ENCODE measurements at regions not wholly inside any gene's neighbourhood (a gene's known extent, or its start where the extent isn't known, plus 50 kb on each side); places are given as distances from the start of the nearest gene placed in this dataset.

- Mint-ChIP-seq H3K36me3 (ENCODE audit: low read depth) (no peaks in the 10 kb centered on the region), H3K27me3 (ENCODE audit: low read depth) (peaks cover 5% of the 10 kb centered on the region), H3K27ac (ENCODE audit: unreplicated experiment) (no peak overlapping the region), H3K4me1 (peaks cover 26% of the 10 kb centered on the region), H3K4me3 (no peak overlapping the region), H3K9me3 (no peaks in the 10 kb centered on the region)
- TF ChIP-seq, protein P1, sequence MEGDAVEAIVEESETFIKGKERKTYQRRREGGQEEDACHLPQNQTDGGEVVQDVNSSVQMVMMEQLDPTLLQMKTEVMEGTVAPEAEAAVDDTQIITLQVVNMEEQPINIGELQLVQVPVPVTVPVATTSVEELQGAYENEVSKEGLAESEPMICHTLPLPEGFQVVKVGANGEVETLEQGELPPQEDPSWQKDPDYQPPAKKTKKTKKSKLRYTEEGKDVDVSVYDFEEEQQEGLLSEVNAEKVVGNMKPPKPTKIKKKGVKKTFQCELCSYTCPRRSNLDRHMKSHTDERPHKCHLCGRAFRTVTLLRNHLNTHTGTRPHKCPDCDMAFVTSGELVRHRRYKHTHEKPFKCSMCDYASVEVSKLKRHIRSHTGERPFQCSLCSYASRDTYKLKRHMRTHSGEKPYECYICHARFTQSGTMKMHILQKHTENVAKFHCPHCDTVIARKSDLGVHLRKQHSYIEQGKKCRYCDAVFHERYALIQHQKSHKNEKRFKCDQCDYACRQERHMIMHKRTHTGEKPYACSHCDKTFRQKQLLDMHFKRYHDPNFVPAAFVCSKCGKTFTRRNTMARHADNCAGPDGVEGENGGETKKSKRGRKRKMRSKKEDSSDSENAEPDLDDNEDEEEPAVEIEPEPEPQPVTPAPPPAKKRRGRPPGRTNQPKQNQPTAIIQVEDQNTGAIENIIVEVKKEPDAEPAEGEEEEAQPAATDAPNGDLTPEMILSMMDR (conservative IDR thresholded peaks at IDR 0.05): no peak
- DNase-seq (ENCODE audit: low read depth, low spot score): no peak
Measured at GRCh38 chr2:19226871-19227270, 131.6 kb downstream of the OSR1 start.

- Mint-ChIP-seq H3K4me1 (peaks cover 26% of the 10 kb centered on the region), H3K9me3 (no peaks in the 10 kb centered on the region), H3K27ac (ENCODE audit: unreplicated experiment) (peak overlapping the region; percentile 69), H3K36me3 (ENCODE audit: low read depth) (no peaks in the 10 kb centered on the region), H3K4me3 (no peak overlapping the region), H3K27me3 (ENCODE audit: low read depth) (peaks cover 5% of the 10 kb centered on the region)
- TF ChIP-seq, protein P1 (conservative IDR thresholded peaks at IDR 0.05): no peak
- DNase-seq (ENCODE audit: low read depth, low spot score): no peak
Measured at GRCh38 chr2:19226386-19226785, 132.0 kb downstream of the OSR1 start.

- Mint-ChIP-seq H3K4me1 (peaks cover 26% of the 10 kb centered on the region), H3K4me3 (no peak overlapping the region)
Measured at GRCh38 chr2:19225931-19226330, 132.5 kb downstream of the OSR1 start.

GRCh38 chr2:19225126-19225525 lies 133.3 kb downstream of the OSR1 start:
- H3K4me1 Mint-ChIP-seq: peaks cover 26% of the 10 kb centered on the region
- TF ChIP-seq, protein P1 (conservative IDR thresholded peaks at IDR 0.05): no peak
- no peaks in the 10 kb centered on the region for H3K9me3 Mint-ChIP-seq
- H3K4me3 Mint-ChIP-seq: no peak overlapping the region
- no peak overlapping the region for H3K27ac Mint-ChIP-seq (ENCODE audit: unreplicated experiment)
- H3K27me3 Mint-ChIP-seq (ENCODE audit: low read depth): peaks cover 5% of the 10 kb centered on the region
- DNase-seq (ENCODE audit: low read depth, low spot score): no peak
- H3K36me3 Mint-ChIP-seq (ENCODE audit: low read depth): no peaks in the 10 kb centered on the region

More at GRCh38 chr2:19225931-19226330, 132.5 kb downstream of the OSR1 start:
- no peak overlapping the region for H3K27ac Mint-ChIP-seq (ENCODE audit: unreplicated experiment)
- no peaks in the 10 kb centered on the region for H3K36me3 Mint-ChIP-seq (ENCODE audit: low read depth)
- no peaks in the 10 kb centered on the region for H3K9me3 Mint-ChIP-seq
- no peak for DNase-seq (ENCODE audit: low read depth, low spot score)
- TF ChIP-seq, protein P1 (conservative IDR thresholded peaks at IDR 0.05): no peak
- H3K27me3 Mint-ChIP-seq (ENCODE audit: low read depth): peaks cover 5% of the 10 kb centered on the region

DNA sequence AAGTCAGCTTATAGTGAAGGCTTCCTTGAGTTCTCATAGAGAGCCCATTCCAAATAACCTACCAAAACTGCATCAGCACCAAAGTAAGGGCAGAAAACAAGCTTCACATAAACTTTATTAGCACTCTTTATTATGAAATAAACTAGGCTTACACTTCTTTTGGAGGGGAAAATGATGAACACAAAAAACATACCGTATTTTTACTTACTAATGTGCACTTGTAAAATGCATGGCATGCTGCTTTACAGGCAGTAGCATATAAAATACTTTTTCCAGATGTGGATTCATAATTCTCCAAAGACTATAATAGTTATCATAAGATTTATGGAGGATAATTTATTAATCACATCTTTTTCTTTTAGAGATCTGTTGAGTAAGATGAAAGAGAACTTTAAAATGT lies 133.9 kb downstream of the OSR1 start:
- Mint-ChIP-seq H3K27ac (ENCODE audit: unreplicated experiment) (no peak overlapping the region), H3K4me1 (peaks cover 24% of the 10 kb centered on the region), H3K9me3 (no peaks in the 10 kb centered on the region), H3K36me3 (ENCODE audit: low read depth) (no peaks in the 10 kb centered on the region), H3K4me3 (no peak overlapping the region), H3K27me3 (ENCODE audit: low read depth) (peaks cover 5% of the 10 kb centered on the region)
- no peak for DNase-seq (ENCODE audit: low read depth, low spot score)
- TF ChIP-seq, protein P1 (conservative IDR thresholded peaks at IDR 0.05): no peak

DNA sequence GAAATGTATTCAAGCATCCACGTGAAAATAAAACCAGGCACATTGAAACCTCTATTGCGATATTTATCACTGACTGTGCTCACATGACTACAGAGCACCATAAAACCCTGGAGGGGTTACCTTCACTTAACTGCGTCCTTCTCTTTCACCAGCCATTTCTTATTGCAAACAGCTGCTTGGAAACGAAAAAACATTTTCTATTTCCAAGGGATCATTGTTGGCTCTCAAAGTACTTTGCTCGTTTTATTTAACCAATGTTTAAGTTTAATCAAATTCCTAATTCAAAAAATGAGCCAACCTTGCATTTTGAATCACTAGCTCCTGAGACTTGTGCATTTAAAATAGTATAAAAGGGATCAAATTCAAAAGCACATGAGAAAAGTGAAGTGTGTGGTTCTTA lies 134.4 kb downstream of the OSR1 start:
- no peak for DNase-seq (ENCODE audit: low read depth, low spot score)
- H3K4me3 Mint-ChIP-seq: no peak overlapping the region
- peaks cover 5% of the 10 kb centered on the region for H3K27me3 Mint-ChIP-seq (ENCODE audit: low read depth)
- TF ChIP-seq, protein P1 (conservative IDR thresholded peaks at IDR 0.05): no peak
- H3K27ac Mint-ChIP-seq (ENCODE audit: unreplicated experiment): no peak overlapping the region
- H3K9me3 Mint-ChIP-seq: no peaks in the 10 kb centered on the region
- peaks cover 19% of the 10 kb centered on the region for H3K4me1 Mint-ChIP-seq
- H3K36me3 Mint-ChIP-seq (ENCODE audit: low read depth): no peaks in the 10 kb centered on the region

Measured in neural crest cell (in vitro differentiated cells).